ENCODE measurements at regions not wholly inside any gene's neighbourhood (a gene's known extent, or its start where the extent isn't known, plus 50 kb on each side); places are given as distances from the start of the nearest gene placed in this dataset.

- TF ChIP-seq CTCF (IDR thresholded peaks at IDR 0.05) (no peak), POLR2A (IDR thresholded peaks at IDR 0.05; ENCODE audit: low read depth) (no peak), POLR2AphosphoS5 (IDR thresholded peaks at IDR 0.05) (no peak)
Observed at GRCh38 chr5:30900367-30900766, 293.1 kb upstream of the CDH6 start.
